RWPE1 (cell line): ENCODE measurements at regions not wholly inside any gene's neighbourhood (a gene's known extent, or its start where the extent isn't known, plus 50 kb on each side); places are given as distances from the start of the nearest gene placed in this dataset.
A peak's percentile ranks its signal among the peaks of the same experiment; 100 is the strongest.

ENCODE experiments used
- CTCF ChIA-PET: fragments of 350-600 bp; sonication (Branson Sonifier 250); formaldehyde crosslinking; extraction: SDS; loops from one replicate; lab custom pipeline; 2021; lab: Yijun Ruan, JAX
- POLR2A ChIA-PET: fragments of 400-600 bp; formaldehyde crosslinking; extraction: SDS; loops from one replicate; lab custom pipeline; 2020; ENCODE audit warnings: antibody characterized with exemption; ENCODE audit not compliant: low non-redundant PET; lab: Yijun Ruan, JAX
- DNase-seq: peaks from one replicate; pipeline ENCODE4 v3.0.0; 2012; ENCODE audit warnings: low spot score
- H3K27ac ChIP-seq: fragments of 450-650 bp; 2 replicates; pipeline ENCODE4 v1.5.1; 2017
- TF ChIP-seq, protein P1 (sequence below): fragments of 450-650 bp; conservative IDR thresholded peaks from 2 replicates; pipeline ENCODE4 v1.5.1; 2017; ENCODE audit warnings: low read depth, mild to moderate bottlenecking

DNA sequence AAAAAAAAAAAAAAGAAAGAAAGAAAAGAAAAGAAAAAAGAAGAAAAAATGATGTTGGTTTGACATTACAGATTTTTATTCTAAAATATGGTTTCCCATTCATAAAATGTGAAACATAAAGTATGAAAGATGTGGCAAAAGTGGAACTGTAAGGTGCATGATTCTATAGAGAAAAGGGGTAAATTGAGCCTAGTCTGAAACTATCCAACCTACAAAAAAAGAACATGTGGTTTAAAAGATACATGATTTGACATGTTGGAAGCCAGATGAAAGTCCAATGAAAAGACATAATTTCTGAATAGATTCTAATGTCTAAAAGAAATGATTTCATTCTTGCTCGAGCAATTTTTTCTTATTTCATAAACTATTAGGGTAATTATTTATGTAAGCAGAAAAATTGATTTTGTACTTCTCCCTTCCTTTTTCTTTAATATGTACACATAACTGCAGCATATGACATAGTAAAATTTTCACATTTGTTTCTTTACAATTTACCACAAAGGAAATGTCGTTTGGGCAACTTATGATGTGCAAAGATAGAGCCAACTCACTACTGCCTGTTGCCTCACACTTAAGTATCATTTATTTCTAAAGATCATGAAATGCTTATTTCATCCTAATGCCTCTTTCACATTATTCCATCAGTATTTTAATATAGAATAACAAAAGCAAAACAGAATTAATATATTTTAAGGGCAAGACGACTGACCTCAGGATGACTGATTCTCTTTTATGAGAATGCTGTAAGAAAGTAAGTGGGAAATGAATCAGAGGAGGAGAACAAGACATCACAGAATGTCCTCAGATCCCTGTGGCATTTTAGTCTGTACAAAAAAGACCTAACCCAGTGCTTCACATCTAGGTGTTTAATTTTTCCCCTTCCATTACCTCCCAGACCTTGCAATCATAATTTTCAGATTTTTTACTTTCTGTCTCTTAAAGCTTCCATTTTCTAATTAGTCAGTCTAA is 165.8 kb upstream of the HMCN1 start:
- no peak overlapping the region for H3K27ac ChIP-seq
- TF ChIP-seq, protein P1, sequence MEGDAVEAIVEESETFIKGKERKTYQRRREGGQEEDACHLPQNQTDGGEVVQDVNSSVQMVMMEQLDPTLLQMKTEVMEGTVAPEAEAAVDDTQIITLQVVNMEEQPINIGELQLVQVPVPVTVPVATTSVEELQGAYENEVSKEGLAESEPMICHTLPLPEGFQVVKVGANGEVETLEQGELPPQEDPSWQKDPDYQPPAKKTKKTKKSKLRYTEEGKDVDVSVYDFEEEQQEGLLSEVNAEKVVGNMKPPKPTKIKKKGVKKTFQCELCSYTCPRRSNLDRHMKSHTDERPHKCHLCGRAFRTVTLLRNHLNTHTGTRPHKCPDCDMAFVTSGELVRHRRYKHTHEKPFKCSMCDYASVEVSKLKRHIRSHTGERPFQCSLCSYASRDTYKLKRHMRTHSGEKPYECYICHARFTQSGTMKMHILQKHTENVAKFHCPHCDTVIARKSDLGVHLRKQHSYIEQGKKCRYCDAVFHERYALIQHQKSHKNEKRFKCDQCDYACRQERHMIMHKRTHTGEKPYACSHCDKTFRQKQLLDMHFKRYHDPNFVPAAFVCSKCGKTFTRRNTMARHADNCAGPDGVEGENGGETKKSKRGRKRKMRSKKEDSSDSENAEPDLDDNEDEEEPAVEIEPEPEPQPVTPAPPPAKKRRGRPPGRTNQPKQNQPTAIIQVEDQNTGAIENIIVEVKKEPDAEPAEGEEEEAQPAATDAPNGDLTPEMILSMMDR, result no peak
- POLR2A ChIA-PET, result no interaction called here

DNA sequence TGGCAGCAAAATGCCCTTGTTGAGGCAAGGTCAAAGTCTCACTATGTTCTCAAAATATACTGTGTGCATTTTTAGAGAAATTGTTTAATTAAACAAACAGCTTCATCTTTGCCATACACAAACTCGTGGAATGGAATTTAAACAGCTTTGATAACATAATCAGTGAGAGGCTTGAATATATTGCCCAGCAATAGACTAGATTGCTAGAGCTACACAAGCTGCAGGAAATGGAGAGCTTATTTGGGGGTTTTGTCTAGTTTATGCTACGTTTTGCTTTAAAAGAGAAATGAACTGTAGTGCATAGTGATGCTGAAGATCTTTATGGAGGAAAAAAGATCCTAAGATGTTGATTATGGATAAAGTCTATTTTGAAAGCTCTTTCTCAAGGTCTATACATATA is 166.8 kb upstream of the HMCN1 start:
- H3K27ac ChIP-seq, result no peak overlapping the region
- ChIA-PET CTCF (no interaction called here), POLR2A (no interaction called here)
- no peak for DNase-seq
- TF ChIP-seq, protein P1, result no peak

More for the DNA sequence above, 165.8 kb upstream of the HMCN1 start:
- no peak for DNase-seq
- CTCF ChIA-PET, result interaction anchor here (0.6 kb wide), 1 partner anchor 17 kb away, joined by 3 read pairs; no protein-coding TSS in a partner anchor

DNA sequence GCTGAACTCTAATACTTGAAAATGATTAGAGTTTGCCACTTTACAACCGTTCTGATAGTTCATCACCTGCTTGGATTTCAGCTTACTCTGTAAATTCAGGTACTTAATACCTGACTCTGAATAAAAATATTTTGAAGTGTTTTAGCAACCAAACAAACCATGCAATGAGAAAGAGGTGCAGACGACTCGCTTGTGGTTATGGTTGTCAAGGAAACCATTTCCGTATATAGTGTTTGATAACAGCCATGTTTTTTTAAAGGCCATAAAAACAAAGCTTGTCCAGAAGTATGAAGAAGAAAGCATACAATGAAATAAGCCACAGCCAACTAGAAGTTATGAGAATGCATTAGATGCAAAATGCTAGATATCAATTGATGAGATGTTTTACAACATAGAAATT is 167.2 kb upstream of the HMCN1 start:
- POLR2A ChIA-PET, result no interaction called here
- CTCF ChIA-PET, result interaction anchor here (0.6 kb wide), 1 partner anchor 81 kb away, joined by 3 read pairs; no protein-coding TSS in a partner anchor
- H3K27ac ChIP-seq, result no peak overlapping the region
- peak; percentile 51 for DNase-seq
- TF ChIP-seq, protein P1, result no peak

DNA sequence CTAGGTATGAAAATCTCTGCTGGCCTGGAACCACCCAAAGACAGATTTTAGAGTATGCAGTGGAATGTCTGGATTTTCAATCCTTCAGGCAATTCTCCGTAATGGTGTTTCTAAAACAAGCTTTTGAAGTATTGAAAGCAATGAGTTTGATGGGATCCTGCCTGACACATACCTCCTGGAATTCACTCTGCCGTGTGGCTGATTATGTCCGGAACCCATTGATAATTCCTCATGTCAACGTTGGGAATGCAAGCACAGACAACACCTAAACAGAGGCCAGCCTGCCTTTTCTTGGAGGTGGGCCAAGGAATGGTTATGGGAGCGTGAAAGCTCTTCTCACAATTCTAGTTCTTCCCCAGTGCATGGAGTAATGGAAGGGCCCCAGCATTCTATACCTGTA is 168.9 kb upstream of the HMCN1 start:
- TF ChIP-seq, protein P1, result no peak
- ChIA-PET POLR2A (no interaction called here), CTCF (interaction anchor here (0.6 to 1.1 kb wide), 2 partner anchors 30 to 277 kb away, joined by 3 read pairs; no protein-coding TSS in a partner anchor)
- H3K27ac ChIP-seq, result peak overlapping the region; percentile 22; the same call in 1 of the 2 replicates
- DNase-seq, result peak; percentile 95

DNA sequence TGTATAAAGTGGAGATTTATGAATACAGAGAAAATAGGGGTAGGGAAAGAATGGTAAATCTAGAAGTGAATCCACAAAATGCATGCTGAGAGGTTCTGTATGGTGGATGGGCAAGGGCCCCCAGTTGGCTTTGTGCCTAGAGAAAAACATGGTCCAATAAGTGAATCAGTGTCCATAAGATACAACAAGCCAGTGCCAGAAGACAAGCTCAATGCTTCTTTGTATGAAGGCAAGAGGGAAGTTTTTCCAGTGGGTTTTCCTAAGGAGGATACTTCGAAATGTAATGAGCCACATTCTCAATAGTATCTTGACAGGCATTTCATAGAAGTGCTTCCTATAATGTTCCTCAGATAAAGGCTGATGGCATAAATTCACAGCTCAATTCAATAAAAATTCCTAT is 169.4 kb upstream of the HMCN1 start:
- ChIA-PET POLR2A (no interaction called here), CTCF (interaction anchor here (1.1 kb wide), 1 partner anchor 31 kb away, joined by 3 read pairs; no protein-coding TSS in a partner anchor)
- no peak overlapping the region; the same call in 1 of the 2 replicates for H3K27ac ChIP-seq
- DNase-seq, result no peak
- TF ChIP-seq, protein P1, result no peak

DNA sequence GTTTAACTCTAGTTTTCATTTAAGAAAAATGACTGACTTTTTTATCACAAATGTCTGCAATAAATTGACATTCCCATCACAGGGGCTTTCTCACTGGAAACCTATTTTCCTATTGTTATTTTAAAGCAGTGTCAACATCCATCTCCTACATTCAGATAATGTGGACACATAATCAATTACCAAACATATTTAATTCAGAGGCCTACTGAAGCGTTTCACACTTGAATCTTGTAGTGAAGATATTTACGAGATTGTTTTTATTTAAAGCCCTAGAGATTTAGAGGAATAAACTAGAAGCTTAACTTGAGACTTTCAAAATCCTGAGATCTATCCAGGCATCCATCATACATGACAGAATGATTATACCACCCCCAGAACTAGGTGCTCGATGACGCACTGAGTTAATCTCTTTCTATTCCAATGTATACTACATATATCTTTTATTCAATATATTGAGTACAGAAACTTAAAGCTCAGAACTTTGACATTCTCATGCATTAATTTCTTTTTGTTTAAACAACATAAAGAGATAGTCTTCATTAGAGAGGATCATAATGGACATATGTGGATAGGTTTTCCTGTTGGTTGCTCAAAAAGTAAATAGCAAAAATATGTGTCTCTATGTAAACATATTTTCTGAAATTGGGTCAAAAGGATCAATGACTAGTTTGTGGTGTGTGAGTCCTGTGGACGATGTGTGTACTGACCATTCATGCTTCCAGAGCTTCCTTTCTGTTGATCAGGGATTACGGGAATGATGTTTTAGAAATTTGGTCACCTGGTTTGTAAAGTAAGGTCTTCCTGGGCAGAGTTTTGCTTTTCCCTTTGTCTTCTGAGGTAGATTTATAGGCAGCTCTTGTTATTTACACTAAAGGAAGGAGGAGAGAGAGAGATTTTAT is 171.5 kb upstream of the HMCN1 start:
- no peak overlapping the region for H3K27ac ChIP-seq
- ChIA-PET CTCF (no interaction called here), POLR2A (no interaction called here)
- TF ChIP-seq, protein P1, result no peak
- DNase-seq, result no peak
